CD14-positive monocyte (primary cell): ENCODE measurements at regions not wholly inside any gene's neighbourhood (a gene's known extent, or its start where the extent isn't known, plus 50 kb on each side); places are given as distances from the start of the nearest gene placed in this dataset.
"Not testable (repeated sequence)": the region's sequence is repeated elsewhere in the genome, so short reads cannot be mapped to it uniquely, and the experiment has no call there.

ENCODE experiments used
- DNase-seq, 3 donors: peaks; one replicate each; pipeline ENCODE4 v3.0.0-alpha.2; 2011 to 2022
- H2AFZ ChIP-seq: 2 replicates; pipeline ENCODE4 v1.6.0; 2012; ENCODE audit warnings: mild to moderate bottlenecking, low read depth, low read length, inconsistent platforms; ENCODE audit not compliant: insufficient read depth, poor library complexity, severe bottlenecking
- H3K27ac ChIP-seq, 2 donors: 1 replicate in 1 of 2; 2 replicates in 1 of 2; pipeline ENCODE4 v1.5.1; 2012 to 2013; ENCODE audit warnings: low read length in 2 of 2, control low read depth in 1 of 2, inconsistent platforms in 1 of 2, low read depth in 1 of 2, mild to moderate bottlenecking in 1 of 2
- H3K27me3 ChIP-seq, 2 donors: one replicate each; pipeline versions ENCODE4 v1.6.0 to v1.6.1; 2011 to 2013; ENCODE audit warnings: low read length in 2 of 2; ENCODE audit not compliant: control insufficient read depth in 2 of 2, insufficient read depth in 2 of 2
- H3K36me3 ChIP-seq, 2 donors: replicated peaks in 1 of 2; 1 replicate in 1 of 2; 2 replicates in 1 of 2; pipeline versions ENCODE4 v1.5.1 to v1.6.1; 2012 to 2013; ENCODE audit warnings: low read length in 2 of 2, control low read depth in 1 of 2, inconsistent platforms in 1 of 2, mild to moderate bottlenecking in 1 of 2; ENCODE audit not compliant: insufficient read depth in 2 of 2, control insufficient read depth in 1 of 2
- H3K4me1 ChIP-seq, 2 donors: 1 replicate in 1 of 2; 2 replicates in 1 of 2; pipeline versions ENCODE4 v1.5.1 to v1.6.1; 2012 to 2013; ENCODE audit warnings: low read length in 2 of 2, control low read depth in 1 of 2, inconsistent platforms in 1 of 2, mild to moderate bottlenecking in 1 of 2, moderate library complexity in 1 of 2; ENCODE audit not compliant: insufficient read depth in 2 of 2, control insufficient read depth in 1 of 2
- H3K4me2 ChIP-seq: replicated peaks from 2 replicates; pipeline ENCODE3; 2012; ENCODE audit warnings: low read length, moderate library complexity, mild to moderate bottlenecking; ENCODE audit not compliant: poor library complexity, severe bottlenecking; ENCODE audit errors: extremely low read depth
- H3K4me3 ChIP-seq, 3 experiments: fragments of 200-600 bp in 1 of 3; sonication (generic) in 1 of 3; replicated peaks in 1 of 3; 1 replicate in 2 of 3; 2 replicates in 1 of 3; pipeline ENCODE4 v1.5.1; 2011 to 2013; ENCODE audit warnings: low read length in 3 of 3, mild to moderate bottlenecking in 3 of 3, control low read depth in 2 of 3, low read depth in 2 of 3, inconsistent platforms in 1 of 3, moderate library complexity in 1 of 3
- H3K79me2 ChIP-seq: 2 replicates; pipeline ENCODE4 v1.6.0; 2012; ENCODE audit warnings: mild to moderate bottlenecking, control low read depth, inconsistent platforms, low read length, moderate library complexity; ENCODE audit not compliant: insufficient read depth
- H3K9ac ChIP-seq: 2 replicates; pipeline ENCODE4 v1.6.0; 2017; ENCODE audit warnings: low read length, mild to moderate bottlenecking; ENCODE audit not compliant: insufficient read depth, poor library complexity, severe bottlenecking
- H3K9me3 ChIP-seq, 2 donors: replicated peaks in 1 of 2; 1 replicate in 1 of 2; 2 replicates in 1 of 2; pipeline versions ENCODE4 v1.5.1 to v1.6.1; 2012 to 2013; ENCODE audit warnings: low read length in 2 of 2, control low read depth in 1 of 2; ENCODE audit not compliant: control insufficient read depth in 1 of 2, insufficient read depth in 1 of 2
- H4K20me1 ChIP-seq: 2 replicates; pipeline ENCODE4 v1.6.0; 2012; ENCODE audit warnings: mild to moderate bottlenecking, low read length, control low read depth, moderate library complexity; ENCODE audit not compliant: insufficient read depth
- H3K27ac Mint-ChIP-seq, 7 donors: one replicate each; pipeline ENCODE4 v1.8.0; 2020; ENCODE audit warnings: mild to moderate bottlenecking in 7 of 7, mixed read lengths in 7 of 7, moderate library complexity in 6 of 7, inconsistent platforms in 2 of 7
- H3K27me3 Mint-ChIP-seq, 3 donors: one replicate each; pipeline ENCODE4 v1.8.0; 2021 to 2022; ENCODE audit warnings: low read depth in 3 of 3, mild to moderate bottlenecking in 3 of 3, mixed read lengths in 3 of 3, moderate library complexity in 3 of 3, inconsistent platforms in 1 of 3
- H3K36me3 Mint-ChIP-seq, 2 donors: one replicate each; pipeline ENCODE4 v1.8.0; 2020; ENCODE audit warnings: mixed read lengths in 2 of 2, inconsistent platforms in 1 of 2, mild to moderate bottlenecking in 1 of 2
- H3K4me1 Mint-ChIP-seq: one replicate; pipeline ENCODE4 v1.8.0; 2020; ENCODE audit warnings: mild to moderate bottlenecking, mixed read lengths
- H3K4me3 Mint-ChIP-seq, 2 donors: one replicate each; pipeline ENCODE4 v1.8.0; 2020; ENCODE audit warnings: mild to moderate bottlenecking in 2 of 2, mixed read lengths in 2 of 2, moderate library complexity in 1 of 2
- H3K9me3 Mint-ChIP-seq, 7 donors: one replicate each; pipeline ENCODE4 v1.8.0; 2020 to 2022; ENCODE audit warnings: mixed read lengths in 7 of 7, mild to moderate bottlenecking in 6 of 7, moderate library complexity in 6 of 7, inconsistent platforms in 2 of 7
- WGBS: methylation state at CpG from one replicate; pipeline ENCODE4 v1.1.5; 2013; ENCODE audit warnings: missing lambda C conversion rate; ENCODE audit not compliant: insufficient coverage; 5-methylcytosine and 5-hydroxymethylcytosine counted together
- intact Hi-C, 2 donors: fragments of 100-400 bp; cut with micrococcal nuclease; formaldehyde crosslinking; loops; one replicate each; pipeline versions ENCODE4 v1.15.0 to v1.15.1; 2023
- TF ChIP-seq, protein P1 (sequence below): fragments of 200-600 bp; IDR thresholded peaks from one replicate; pipeline ENCODE4 v1.8.0; 2022; ENCODE audit warnings: antibody characterized with exemption, mild to moderate bottlenecking

DNA sequence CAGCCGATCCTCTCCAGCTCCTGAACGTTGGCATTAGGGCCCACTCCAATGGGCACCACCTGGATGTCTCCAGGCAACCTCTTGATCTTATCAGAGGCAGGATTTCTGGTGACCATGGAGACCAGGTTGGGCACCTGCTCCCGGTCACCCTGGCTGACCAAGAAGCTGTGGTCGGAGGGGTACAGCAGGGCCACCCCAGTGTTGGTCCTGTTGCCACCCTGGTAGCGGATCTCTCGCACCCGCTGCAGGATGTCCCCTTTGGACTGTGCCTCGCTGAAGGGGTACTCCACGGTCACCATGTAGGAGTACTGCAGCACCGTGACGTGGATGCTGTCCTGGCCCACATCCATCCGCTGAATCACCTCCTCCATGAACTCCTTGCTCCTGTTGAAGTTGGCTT, 104.3 kb upstream of the CCT8L2 start:
- H3K27me3 ChIP-seq, H3K4me2 ChIP-seq, H3K4me1 Mint-ChIP-seq, H3K4me3 Mint-ChIP-seq, H3K9me3 Mint-ChIP-seq, H3K9me3 ChIP-seq, H3K36me3 Mint-ChIP-seq, H3K27ac ChIP-seq, H3K27me3 Mint-ChIP-seq, H3K4me3 ChIP-seq, H2AFZ ChIP-seq, H4K20me1 ChIP-seq, DNase-seq, intact Hi-C loops, H3K36me3 ChIP-seq, H3K4me1 ChIP-seq, H3K79me2 ChIP-seq, H3K9ac ChIP-seq: not testable (repeated sequence)
- H3K27ac Mint-ChIP-seq: peak overlapping the region in 1 of 7 donors; percentile 58
- WGBS: 96% methylated on average over 3 of the region's 12 CpGs

DNA sequence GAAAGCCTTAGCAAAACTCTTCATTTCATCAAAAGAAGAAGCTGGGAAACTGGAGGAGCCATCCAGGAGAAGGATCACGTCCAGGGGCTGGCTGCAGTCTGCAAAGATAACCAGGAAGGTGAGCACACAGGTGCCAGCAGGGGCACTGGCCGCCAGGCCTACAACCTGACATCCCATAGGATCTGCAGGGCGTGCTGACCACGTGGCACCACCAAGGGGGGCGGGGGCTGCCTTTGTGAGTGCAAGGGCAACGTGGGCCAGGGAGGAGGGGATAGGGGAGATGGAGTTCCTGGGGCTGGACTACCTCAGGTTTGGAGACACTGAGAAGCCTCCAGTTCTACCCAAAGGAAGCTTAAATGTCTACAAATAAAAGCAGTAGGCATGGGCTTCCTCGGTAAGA, 102.7 kb upstream of the CCT8L2 start:
- H3K79me2 ChIP-seq: no peaks in the 10 kb centered on the region
- no peak for DNase-seq
- intact Hi-C loops: no loop called here
- H3K36me3 Mint-ChIP-seq: no peaks in the 10 kb centered on the region
- peaks cover 0 to 7% (median 0%) of the 10 kb centered on the region in 7 donors for H3K9me3 Mint-ChIP-seq
- no peaks in the 10 kb centered on the region for H3K27me3 ChIP-seq
- no peak overlapping the region for H3K27ac ChIP-seq
- H4K20me1 ChIP-seq: no peaks in the 10 kb centered on the region
- H3K9ac ChIP-seq: no peak overlapping the region
- H3K27me3 Mint-ChIP-seq: peaks cover 0 to 4% (median 1%) of the 10 kb centered on the region in 3 donors
- H3K4me1 ChIP-seq: no peaks in the 10 kb centered on the region
- TF ChIP-seq, protein P1, sequence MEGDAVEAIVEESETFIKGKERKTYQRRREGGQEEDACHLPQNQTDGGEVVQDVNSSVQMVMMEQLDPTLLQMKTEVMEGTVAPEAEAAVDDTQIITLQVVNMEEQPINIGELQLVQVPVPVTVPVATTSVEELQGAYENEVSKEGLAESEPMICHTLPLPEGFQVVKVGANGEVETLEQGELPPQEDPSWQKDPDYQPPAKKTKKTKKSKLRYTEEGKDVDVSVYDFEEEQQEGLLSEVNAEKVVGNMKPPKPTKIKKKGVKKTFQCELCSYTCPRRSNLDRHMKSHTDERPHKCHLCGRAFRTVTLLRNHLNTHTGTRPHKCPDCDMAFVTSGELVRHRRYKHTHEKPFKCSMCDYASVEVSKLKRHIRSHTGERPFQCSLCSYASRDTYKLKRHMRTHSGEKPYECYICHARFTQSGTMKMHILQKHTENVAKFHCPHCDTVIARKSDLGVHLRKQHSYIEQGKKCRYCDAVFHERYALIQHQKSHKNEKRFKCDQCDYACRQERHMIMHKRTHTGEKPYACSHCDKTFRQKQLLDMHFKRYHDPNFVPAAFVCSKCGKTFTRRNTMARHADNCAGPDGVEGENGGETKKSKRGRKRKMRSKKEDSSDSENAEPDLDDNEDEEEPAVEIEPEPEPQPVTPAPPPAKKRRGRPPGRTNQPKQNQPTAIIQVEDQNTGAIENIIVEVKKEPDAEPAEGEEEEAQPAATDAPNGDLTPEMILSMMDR: no peak
- H3K9me3 ChIP-seq: no peaks in the 10 kb centered on the region
- no peak overlapping the region for H3K27ac Mint-ChIP-seq
- WGBS: 88% methylated on average over 4 of the region's 7 CpGs
- no peak overlapping the region for H2AFZ ChIP-seq
- H3K4me2 ChIP-seq: no peak overlapping the region
- H3K36me3 ChIP-seq: no peaks in the 10 kb centered on the region
- H3K4me1 Mint-ChIP-seq: no peaks in the 10 kb centered on the region
- H3K4me3 ChIP-seq: no peak overlapping the region
- no peak overlapping the region for H3K4me3 Mint-ChIP-seq

DNA sequence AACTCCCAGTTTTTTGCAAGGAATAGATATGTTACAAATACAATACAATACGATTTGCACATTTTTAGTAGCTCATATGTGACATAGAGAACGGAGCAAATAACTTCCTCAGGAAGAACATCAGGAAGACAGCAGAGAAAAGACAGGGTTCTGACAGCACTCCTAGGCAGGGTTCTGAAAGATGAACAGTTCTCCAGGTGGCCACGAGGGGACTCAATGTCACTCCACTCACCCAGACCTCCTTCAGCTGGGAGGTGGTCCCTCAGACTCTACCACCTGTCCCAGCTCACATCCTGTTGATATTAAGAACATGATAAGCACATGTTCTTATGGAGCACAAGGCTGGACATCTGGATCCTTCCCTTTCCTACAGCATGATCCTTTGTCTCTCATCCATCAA, 101.1 kb upstream of the CCT8L2 start:
- H3K27ac Mint-ChIP-seq, H3K36me3 ChIP-seq, intact Hi-C loops, H3K27ac ChIP-seq, H3K27me3 ChIP-seq, H3K4me3 Mint-ChIP-seq, H3K4me3 ChIP-seq, H3K9ac ChIP-seq, H3K4me1 ChIP-seq, H4K20me1 ChIP-seq, H3K9me3 Mint-ChIP-seq, H3K4me2 ChIP-seq, H3K27me3 Mint-ChIP-seq, DNase-seq, H3K9me3 ChIP-seq, H3K79me2 ChIP-seq, H3K4me1 Mint-ChIP-seq, H3K36me3 Mint-ChIP-seq, H2AFZ ChIP-seq: not testable (repeated sequence)
- WGBS: no CpG with 5 or more reads among the region's 3 CpGs

DNA sequence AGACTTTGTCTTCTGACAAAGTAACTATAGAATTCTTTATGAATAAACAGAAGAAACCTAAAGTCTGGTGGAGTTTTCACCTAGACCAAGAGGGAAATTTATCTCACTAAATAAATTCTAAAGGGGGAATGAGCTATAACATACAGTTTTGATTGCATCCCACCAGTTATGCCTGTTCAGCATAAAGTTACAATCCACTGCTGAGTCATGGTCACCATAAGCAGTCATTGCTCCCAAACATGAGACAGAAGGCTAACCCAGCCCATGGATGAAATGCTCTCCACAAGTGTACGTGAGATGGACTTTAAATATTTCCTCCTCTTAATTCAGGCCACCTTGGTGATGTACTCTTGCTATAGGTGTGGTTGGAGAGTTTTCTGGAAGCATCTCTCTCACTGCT, 96.7 kb upstream of the CCT8L2 start:
- not testable (repeated sequence) for H3K27me3 ChIP-seq, DNase-seq
- WGBS: no CpG with 5 or more reads among the region's 1 CpG

More for the DNA sequence above, 96.7 kb upstream of the CCT8L2 start:
- H3K4me2 ChIP-seq, H3K4me3 ChIP-seq, H3K27ac ChIP-seq, H3K4me1 Mint-ChIP-seq, H4K20me1 ChIP-seq, H3K4me1 ChIP-seq, H3K27ac Mint-ChIP-seq, H3K9me3 ChIP-seq, H3K79me2 ChIP-seq, intact Hi-C loops, H3K36me3 ChIP-seq, H3K9ac ChIP-seq, H2AFZ ChIP-seq, H3K9me3 Mint-ChIP-seq, H3K4me3 Mint-ChIP-seq, H3K36me3 Mint-ChIP-seq: not testable (repeated sequence)
- peaks cover 1 to 12% (median 6%) of the 10 kb centered on the region in 3 donors for H3K27me3 Mint-ChIP-seq
